Loucy (cell line): ENCODE measurements at regions not wholly inside any gene's neighbourhood (a gene's known extent, or its start where the extent isn't known, plus 50 kb on each side); places are given as distances from the start of the nearest gene placed in this dataset.

Experiments
- H2AFZ ChIP-seq: fragments of 200-600 bp; sonication (generic); 2 replicates; pipeline ENCODE4 v1.6.0; 2016; ENCODE audit warnings: antibody characterized with exemption, mild to moderate bottlenecking, low read length, moderate library complexity
- H3F3A ChIP-seq: fragments of 200-600 bp; 2 replicates; pipeline ENCODE4 v1.6.0; 2016; ENCODE audit warnings: antibody characterized with exemption, low read depth, mild to moderate bottlenecking
- H3K27me3 ChIP-seq: fragments of 200-600 bp; sonication (generic); 2 replicates; pipeline ENCODE4 v1.6.1; 2014; ENCODE audit warnings: low read length, mild to moderate bottlenecking; ENCODE audit not compliant: insufficient read depth, poor library complexity, severe bottlenecking
- H3K36me3 ChIP-seq: fragments of 200-600 bp; sonication (generic); 2 replicates; pipeline ENCODE4 v1.6.1; 2016; ENCODE audit warnings: low read length; ENCODE audit not compliant: insufficient read depth
- H3K4me1 ChIP-seq: fragments of 200-600 bp; sonication (generic); 2 replicates; pipeline ENCODE4 v1.5.1; 2014; ENCODE audit warnings: low read length, mild to moderate bottlenecking; ENCODE audit not compliant: insufficient read depth, poor library complexity, severe bottlenecking
- H3K4me2 ChIP-seq: fragments of 200-600 bp; sonication (generic); 2 replicates; pipeline ENCODE4 v1.6.0; 2014; ENCODE audit warnings: antibody characterized with exemption, low read length, low read depth, mild to moderate bottlenecking; ENCODE audit not compliant: poor library complexity, severe bottlenecking
- H3K4me3 ChIP-seq: fragments of 200-600 bp; sonication (generic); 2 replicates; pipeline ENCODE4 v1.5.1; 2014; ENCODE audit warnings: low read length, mild to moderate bottlenecking, mixed read lengths; ENCODE audit not compliant: poor library complexity, severe bottlenecking
- H3K79me2 ChIP-seq: fragments of 200-600 bp; sonication (generic); 2 replicates; pipeline ENCODE4 v1.6.1; 2014; ENCODE audit warnings: low read length; ENCODE audit not compliant: insufficient read depth
- H3K9ac ChIP-seq: fragments of 200-600 bp; sonication (generic); 2 replicates; pipeline ENCODE4 v1.6.0; 2014; ENCODE audit warnings: mild to moderate bottlenecking, low read depth, low read length, moderate library complexity; ENCODE audit not compliant: poor library complexity, severe bottlenecking
- H3K9me2 ChIP-seq: fragments of 200-600 bp; sonication (generic); replicated peaks from 2 replicates; pipeline ENCODE4 v1.6.1; 2016; ENCODE audit warnings: low read depth, low read length, mixed read lengths
- H3K9me3 ChIP-seq: fragments of 200-600 bp; sonication (generic); 2 replicates; pipeline ENCODE4 v1.6.1; 2014; ENCODE audit warnings: mild to moderate bottlenecking, antibody characterized with exemption, low read length, low read depth; ENCODE audit not compliant: insufficient read depth
- H4K20me1 ChIP-seq: fragments of 200-600 bp; sonication (generic); 2 replicates; pipeline ENCODE4 v1.6.0; 2014; ENCODE audit warnings: antibody characterized with exemption, low read length, mild to moderate bottlenecking; ENCODE audit not compliant: insufficient read depth, poor library complexity, severe bottlenecking
- CTCF ChIP-seq: fragments of 200-600 bp; sonication (generic); conservative IDR thresholded peaks from 2 replicates; pipeline ENCODE4 v1.5.1; 2014; ENCODE audit warnings: mild to moderate bottlenecking, antibody characterized with exemption, low read length
- EZH2phosphoT487 ChIP-seq: fragments of 200-600 bp; IDR thresholded peaks from 2 replicates; pipeline ENCODE4 v1.6.1; 2018; ENCODE audit warnings: antibody characterized with exemption, mild to moderate bottlenecking, moderate library complexity, borderline replicate concordance

- no peak for TF ChIP-seq EZH2phosphoT487
- no peak for TF ChIP-seq CTCF
- H3F3A ChIP-seq = no peaks in the 10 kb centered on the region
- no peaks in the 10 kb centered on the region for H3K36me3 ChIP-seq
- H3K27me3 ChIP-seq = no peaks in the 10 kb centered on the region
- H4K20me1 ChIP-seq = no peaks in the 10 kb centered on the region
- no peaks in the 10 kb centered on the region for H3K9me3 ChIP-seq
- no peaks in the 10 kb centered on the region for H3K79me2 ChIP-seq
- no peak overlapping the region for H2AFZ ChIP-seq
- no peak overlapping the region for H3K4me3 ChIP-seq
- H3K9me2 ChIP-seq = no peaks in the 10 kb centered on the region
- H3K4me2 ChIP-seq = no peak overlapping the region
- H3K4me1 ChIP-seq = no peaks in the 10 kb centered on the region
- H3K9ac ChIP-seq = no peak overlapping the region
Measured at GRCh38 chr2:122532072-122532344, 776.6 kb downstream of the TSN start.

GRCh38 chr2:122532481-122532880 is 777.0 kb downstream of the TSN start:
- no peaks in the 10 kb centered on the region for H3K4me1 ChIP-seq
- H3K79me2 ChIP-seq = no peaks in the 10 kb centered on the region
- no peaks in the 10 kb centered on the region for H3K36me3 ChIP-seq
- no peaks in the 10 kb centered on the region for H4K20me1 ChIP-seq
- no peaks in the 10 kb centered on the region for H3F3A ChIP-seq
- H3K27me3 ChIP-seq = no peaks in the 10 kb centered on the region
- no peak for TF ChIP-seq CTCF
- TF ChIP-seq EZH2phosphoT487 = no peak
- H3K4me3 ChIP-seq = no peak overlapping the region
- H2AFZ ChIP-seq = no peak overlapping the region
- no peaks in the 10 kb centered on the region for H3K9me2 ChIP-seq
- H3K4me2 ChIP-seq = no peak overlapping the region
- H3K9ac ChIP-seq = no peak overlapping the region
- no peaks in the 10 kb centered on the region for H3K9me3 ChIP-seq

GRCh38 chr2:122535960-122536505 is 780.6 kb downstream of the TSN start:
- no peaks in the 10 kb centered on the region for H3K79me2 ChIP-seq
- no peaks in the 10 kb centered on the region for H3K27me3 ChIP-seq
- H4K20me1 ChIP-seq = no peaks in the 10 kb centered on the region
- no peak overlapping the region for H3K4me2 ChIP-seq
- no peaks in the 10 kb centered on the region for H3K36me3 ChIP-seq
- no peaks in the 10 kb centered on the region for H3K9me3 ChIP-seq
- H2AFZ ChIP-seq = no peak overlapping the region
- no peaks in the 10 kb centered on the region for H3K9me2 ChIP-seq
- H3K9ac ChIP-seq = no peak overlapping the region
- no peaks in the 10 kb centered on the region for H3F3A ChIP-seq
- no peak for TF ChIP-seq EZH2phosphoT487
- no peak for TF ChIP-seq CTCF
- H3K4me3 ChIP-seq = no peak overlapping the region
- H3K4me1 ChIP-seq = no peaks in the 10 kb centered on the region
